Ovary (tissue), 7 donors: ENCODE measurements at regions not wholly inside any gene's neighbourhood (a gene's known extent, or its start where the extent isn't known, plus 50 kb on each side); places are given as distances from the start of the nearest gene placed in this dataset.

Experiments
- DNase-seq, 5 donors: peaks; one replicate each; pipeline ENCODE4 v3.0.0-alpha.2; 2019 to 2020
- H3K27ac ChIP-seq, 2 donors: fragments of 200-600 bp; one replicate each; pipeline versions ENCODE4 v1.5.1 to v1.8.0; 2019 to 2022
- H3K27me3 ChIP-seq: fragments of 200-600 bp; one replicate; pipeline ENCODE4 v1.8.0; 2022
- H3K36me3 ChIP-seq: fragments of 200-600 bp; sonication (generic); one replicate; pipeline ENCODE4 v1.5.1; 2019
- H3K4me1 ChIP-seq: one replicate; pipeline ENCODE4 v1.8.1; 2013; ENCODE audit warnings: mild to moderate bottlenecking, moderate library complexity; ENCODE audit not compliant: insufficient read depth
- H3K4me3 ChIP-seq: fragments of 200-600 bp; sonication (generic); one replicate; pipeline ENCODE4 v1.5.1; 2017
- H3K9me3 ChIP-seq, 2 donors: fragments of 200-600 bp in 1 of 2; sonication (generic) in 1 of 2; one replicate each; pipeline versions ENCODE4 v1.5.1 to v1.8.1; 2013 to 2019; ENCODE audit warnings: mild to moderate bottlenecking in 1 of 2, moderate library complexity in 1 of 2
- EP300 ChIP-seq: sonication (generic); formaldehyde crosslinking; IDR thresholded peaks from one replicate; pipeline ENCODE4 v1.6.1; 2017; ENCODE audit warnings: antibody characterized with exemption
- POLR2A ChIP-seq: fragments of 450-650 bp; IDR thresholded peaks from one replicate; pipeline ENCODE4 v1.6.1; 2017; ENCODE audit warnings: antibody characterized with exemption, mild to moderate bottlenecking, moderate library complexity
- WGBS, 3 donors: extraction: QIAGEN DNeasy Blood & Tissue Kit in 1 of 3; methylation state at CpG; one replicate each; pipeline versions ENCODE4 v1.1.5 to v1.1.7; 2013 to 2017; 5-methylcytosine and 5-hydroxymethylcytosine counted together
- intact Hi-C, 4 donors: fragments of 100-400 bp; cut with DNase I; formaldehyde crosslinking; loops; one replicate each; pipeline versions ENCODE4 v1.11.0 to v1.15.1; 2022 to 2023
- TF ChIP-seq, protein P1 (sequence below), 3 donors: fragments of 450-650 bp in 2 of 3; fragments of 200-600 bp in 1 of 3; IDR thresholded peaks; one replicate each; pipeline versions ENCODE4 v1.5.1 to v1.8.0; 2016 to 2022; ENCODE audit warnings: antibody characterized with exemption in 3 of 3, mild to moderate bottlenecking in 1 of 3
- donor health status: DM: no; HTN: no; CAD: no; lungs with moderate emphysema.
- donor health status: DM: no; HTN: no; CAD: no.
- donor health status: Bipolar disorder and iron deficiency.
- donor health status: DM: no; HTN: no; CAD: no.
- donor health status: DM: yes; HTN: yes; CAD: no.

GRCh38 chr4:176443117-176443516 is 123.4 kb downstream of the SPCS3 start:
- Histone ChIP-seq H3K9me3 (no peaks in the 10 kb centered on the region), H3K4me1 (no peaks in the 10 kb centered on the region), H3K27me3 (no peaks in the 10 kb centered on the region), H3K27ac (no peak overlapping the region), H3K36me3 (no peaks in the 10 kb centered on the region), H3K4me3 (no peak overlapping the region)
- 56 to 67% (median 60%) methylated on average over 4 of the region's 4 CpGs for WGBS, 3 donors
- intact Hi-C loops = no loop called here
- TF ChIP-seq POLR2A = no peak
- TF ChIP-seq, protein P1, sequence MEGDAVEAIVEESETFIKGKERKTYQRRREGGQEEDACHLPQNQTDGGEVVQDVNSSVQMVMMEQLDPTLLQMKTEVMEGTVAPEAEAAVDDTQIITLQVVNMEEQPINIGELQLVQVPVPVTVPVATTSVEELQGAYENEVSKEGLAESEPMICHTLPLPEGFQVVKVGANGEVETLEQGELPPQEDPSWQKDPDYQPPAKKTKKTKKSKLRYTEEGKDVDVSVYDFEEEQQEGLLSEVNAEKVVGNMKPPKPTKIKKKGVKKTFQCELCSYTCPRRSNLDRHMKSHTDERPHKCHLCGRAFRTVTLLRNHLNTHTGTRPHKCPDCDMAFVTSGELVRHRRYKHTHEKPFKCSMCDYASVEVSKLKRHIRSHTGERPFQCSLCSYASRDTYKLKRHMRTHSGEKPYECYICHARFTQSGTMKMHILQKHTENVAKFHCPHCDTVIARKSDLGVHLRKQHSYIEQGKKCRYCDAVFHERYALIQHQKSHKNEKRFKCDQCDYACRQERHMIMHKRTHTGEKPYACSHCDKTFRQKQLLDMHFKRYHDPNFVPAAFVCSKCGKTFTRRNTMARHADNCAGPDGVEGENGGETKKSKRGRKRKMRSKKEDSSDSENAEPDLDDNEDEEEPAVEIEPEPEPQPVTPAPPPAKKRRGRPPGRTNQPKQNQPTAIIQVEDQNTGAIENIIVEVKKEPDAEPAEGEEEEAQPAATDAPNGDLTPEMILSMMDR (IDR thresholded peaks at IDR 0.05) = no peak
- no peak for TF ChIP-seq EP300
- DNase-seq = no peak

GRCh38 chr4:176443646-176444409 is 124.1 kb downstream of the SPCS3 start:
- TF ChIP-seq POLR2A (no peak), EP300 (no peak)
- TF ChIP-seq, protein P1 (IDR thresholded peaks at IDR 0.05) = no peak
- no peak overlapping the region for H3K4me3 ChIP-seq
- no peak for DNase-seq
- H3K4me1 ChIP-seq = no peaks in the 10 kb centered on the region
- H3K36me3 ChIP-seq = no peaks in the 10 kb centered on the region
- no peaks in the 10 kb centered on the region for H3K27me3 ChIP-seq
- 71 to 85% (median 80%) methylated on average over 3 of the region's 3 CpGs for WGBS, 3 donors
- no peaks in the 10 kb centered on the region for H3K9me3 ChIP-seq
- no peak overlapping the region for H3K27ac ChIP-seq
- intact Hi-C loops = no loop called here

GRCh38 chr4:176444741-176445140 is 125.0 kb downstream of the SPCS3 start:
- WGBS, 3 donors = 54 to 76% (median 70%) methylated on average over 3 of the region's 3 CpGs
- Histone ChIP-seq H3K27ac (no peak overlapping the region), H3K36me3 (no peaks in the 10 kb centered on the region), H3K27me3 (no peaks in the 10 kb centered on the region), H3K9me3 (no peaks in the 10 kb centered on the region), H3K4me3 (no peak overlapping the region), H3K4me1 (no peaks in the 10 kb centered on the region)
- intact Hi-C loops = no loop called here
- DNase-seq = no peak
- TF ChIP-seq EP300 (no peak), POLR2A (no peak)
- TF ChIP-seq, protein P1 (IDR thresholded peaks at IDR 0.05) = no peak

DNA sequence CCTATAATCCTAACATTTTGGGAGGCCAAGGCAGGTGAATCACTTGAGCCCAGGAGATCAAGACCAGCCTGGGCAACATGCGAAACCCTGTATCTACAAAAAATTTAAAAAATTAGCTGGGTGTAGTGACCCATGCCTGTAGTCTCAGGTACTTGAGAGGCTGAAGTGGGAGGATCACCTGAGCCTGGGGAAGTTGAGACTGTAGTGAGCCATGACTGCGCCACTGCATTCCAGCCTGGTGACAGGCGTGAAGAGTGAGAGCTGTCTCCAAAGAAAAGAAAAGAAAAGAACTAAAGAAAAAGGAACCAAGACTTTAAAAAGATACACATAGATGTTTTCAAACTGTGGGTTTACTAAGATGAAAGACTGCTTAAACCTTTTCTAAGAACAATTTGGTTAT is 129.0 kb downstream of the SPCS3 start:
- WGBS, 3 donors = 98 to 99% (median 98%) methylated on average over 3 of the region's 3 CpGs
- intact Hi-C loops = no loop called here
- TF ChIP-seq, protein P1 (IDR thresholded peaks at IDR 0.05) = no peak
- TF ChIP-seq EP300 (no peak), POLR2A (no peak)
- Histone ChIP-seq H3K36me3 (no peaks in the 10 kb centered on the region), H3K4me1 (no peaks in the 10 kb centered on the region), H3K27ac (no peak overlapping the region), H3K9me3 (no peaks in the 10 kb centered on the region), H3K4me3 (no peak overlapping the region), H3K27me3 (no peaks in the 10 kb centered on the region)
- no peak for DNase-seq
